ENCODE measurements at regions not wholly inside any gene's neighbourhood (a gene's known extent, or its start where the extent isn't known, plus 50 kb on each side); places are given as distances from the start of the nearest gene placed in this dataset.

DNA sequence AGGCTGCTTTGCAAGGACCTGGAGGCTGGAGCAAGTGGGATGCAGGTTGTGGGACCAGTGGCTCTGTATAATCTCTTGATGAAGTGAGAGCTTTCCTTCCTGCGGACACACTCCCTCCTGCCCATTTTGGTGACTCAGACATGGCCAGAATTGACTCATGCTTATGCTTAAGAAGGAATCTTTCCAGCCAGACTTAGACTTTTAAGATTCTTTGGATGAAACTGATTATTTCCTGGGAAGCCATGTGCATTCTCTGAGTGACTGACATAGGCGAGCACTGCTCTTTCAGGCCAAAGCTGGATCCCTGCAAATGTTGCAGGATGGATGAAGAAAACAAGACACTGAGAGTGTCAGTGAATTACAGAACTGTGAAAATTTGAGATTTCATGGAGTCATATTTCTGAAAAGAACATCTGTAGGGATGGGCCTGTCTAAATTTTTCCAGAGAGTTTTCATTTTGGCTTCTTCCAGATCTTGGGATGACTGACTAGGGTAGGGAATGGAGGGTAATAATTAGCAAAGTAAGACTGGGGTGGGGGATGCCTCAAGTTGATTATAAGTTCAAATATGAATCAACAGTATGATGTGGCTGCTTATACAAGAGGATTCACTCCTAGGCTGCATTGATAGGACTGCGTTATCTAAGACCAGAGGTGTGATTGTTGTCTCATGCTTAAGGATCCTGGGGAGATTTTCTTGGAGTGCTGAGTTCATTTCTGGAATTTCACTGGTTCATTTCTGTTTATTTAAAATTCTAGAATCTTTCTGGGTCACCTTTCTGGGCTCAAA lies 195.8 kb downstream of the HIPK3 start:
- H3K4me3 ChIP-seq (ENCODE audit: low read depth, low read length) = no peak overlapping the region
- in situ Hi-C loops (cut with HindIII; ENCODE audit: low sequenced_read_pairs) = no loop called here
- DNase-seq (ENCODE audit: low read depth, low spot score) = peak; percentile 91
- TF ChIP-seq, protein P1, sequence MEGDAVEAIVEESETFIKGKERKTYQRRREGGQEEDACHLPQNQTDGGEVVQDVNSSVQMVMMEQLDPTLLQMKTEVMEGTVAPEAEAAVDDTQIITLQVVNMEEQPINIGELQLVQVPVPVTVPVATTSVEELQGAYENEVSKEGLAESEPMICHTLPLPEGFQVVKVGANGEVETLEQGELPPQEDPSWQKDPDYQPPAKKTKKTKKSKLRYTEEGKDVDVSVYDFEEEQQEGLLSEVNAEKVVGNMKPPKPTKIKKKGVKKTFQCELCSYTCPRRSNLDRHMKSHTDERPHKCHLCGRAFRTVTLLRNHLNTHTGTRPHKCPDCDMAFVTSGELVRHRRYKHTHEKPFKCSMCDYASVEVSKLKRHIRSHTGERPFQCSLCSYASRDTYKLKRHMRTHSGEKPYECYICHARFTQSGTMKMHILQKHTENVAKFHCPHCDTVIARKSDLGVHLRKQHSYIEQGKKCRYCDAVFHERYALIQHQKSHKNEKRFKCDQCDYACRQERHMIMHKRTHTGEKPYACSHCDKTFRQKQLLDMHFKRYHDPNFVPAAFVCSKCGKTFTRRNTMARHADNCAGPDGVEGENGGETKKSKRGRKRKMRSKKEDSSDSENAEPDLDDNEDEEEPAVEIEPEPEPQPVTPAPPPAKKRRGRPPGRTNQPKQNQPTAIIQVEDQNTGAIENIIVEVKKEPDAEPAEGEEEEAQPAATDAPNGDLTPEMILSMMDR (IDR thresholded peaks at IDR 0.05; ENCODE audit: low read depth, low read length) = no peak

DNA sequence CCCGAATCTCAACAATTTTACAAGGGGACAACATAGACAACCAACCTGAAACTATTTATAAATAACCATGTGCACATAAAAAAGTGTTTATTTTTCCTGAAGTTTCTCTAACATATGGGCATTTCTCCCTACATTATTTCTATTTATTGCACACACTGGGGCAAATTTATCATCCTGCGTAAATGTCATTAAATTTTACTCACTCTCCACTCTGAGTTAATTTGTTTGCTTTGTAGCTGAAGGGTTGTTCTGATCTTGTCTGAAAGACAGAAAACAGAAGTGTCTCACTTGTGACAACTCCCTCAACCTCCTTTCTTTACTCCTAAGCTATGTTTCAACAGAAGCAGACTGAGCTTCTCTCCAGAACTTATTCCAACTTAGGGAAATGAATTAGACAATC lies 194.2 kb downstream of the HIPK3 start:
- in situ Hi-C loops (cut with HindIII; ENCODE audit: low sequenced_read_pairs) = no loop called here
- TF ChIP-seq, protein P1 (IDR thresholded peaks at IDR 0.05; ENCODE audit: low read depth, low read length) = no peak
- H3K4me3 ChIP-seq (ENCODE audit: low read depth, low read length) = no peak overlapping the region
- no peak for DNase-seq (ENCODE audit: low read depth, low spot score)

DNA sequence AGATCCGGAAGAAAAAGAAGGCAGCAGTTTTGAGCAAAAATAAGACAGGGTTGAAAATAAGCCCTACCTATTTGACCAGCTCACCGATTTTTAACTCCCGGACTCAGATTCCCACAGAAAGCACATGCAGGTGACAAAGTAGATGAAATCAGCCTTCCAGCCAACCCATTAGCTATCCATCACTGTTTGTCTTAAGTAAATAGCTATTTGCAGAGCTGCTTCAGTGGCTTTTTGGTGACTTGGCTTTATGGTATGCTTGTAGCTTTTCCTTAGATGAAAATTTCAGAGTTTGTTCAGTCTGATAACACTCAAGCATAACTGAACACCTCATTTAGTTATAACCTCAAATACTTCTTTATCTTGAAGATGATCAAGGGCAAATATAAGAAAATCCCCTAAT lies 192.6 kb downstream of the HIPK3 start:
- TF ChIP-seq, protein P1 (IDR thresholded peaks at IDR 0.05; ENCODE audit: low read depth, low read length) = no peak
- DNase-seq (ENCODE audit: low read depth, low spot score) = peak; percentile 51
- in situ Hi-C loops (cut with HindIII; ENCODE audit: low sequenced_read_pairs) = no loop called here
- no peak overlapping the region for H3K4me3 ChIP-seq (ENCODE audit: low read depth, low read length)

DNA sequence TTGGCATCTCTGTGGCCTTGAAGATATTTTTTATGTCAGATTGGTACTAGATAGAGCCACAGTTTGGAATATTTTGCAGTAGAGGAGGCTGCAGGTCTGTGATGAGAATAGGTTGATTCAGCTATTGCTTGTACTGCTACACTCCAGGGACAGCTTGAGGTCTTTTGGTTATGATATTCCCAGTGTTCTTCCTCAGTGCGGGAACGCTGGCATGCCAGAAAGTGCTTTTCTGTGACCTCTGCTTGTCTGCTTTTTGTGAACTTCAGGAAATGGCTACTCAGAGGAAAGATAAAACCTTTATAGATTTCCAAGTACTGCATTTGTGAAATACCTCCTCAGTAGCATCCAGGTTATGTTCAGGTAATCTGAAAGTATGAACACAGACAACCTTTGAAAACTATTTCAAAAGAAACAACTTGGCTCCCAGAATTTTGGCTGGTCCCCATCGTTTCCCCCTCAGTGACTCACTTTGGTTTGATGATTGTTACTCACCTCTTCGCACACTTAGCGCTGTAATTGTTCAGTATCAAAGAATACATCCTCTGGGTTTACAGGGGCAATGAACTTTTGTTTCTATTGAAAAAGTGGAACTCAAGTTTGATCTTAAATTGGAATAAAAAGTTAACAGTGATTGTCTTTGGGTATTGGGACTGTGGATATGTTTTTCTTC lies 191.4 kb downstream of the HIPK3 start:
- TF ChIP-seq, protein P1 (IDR thresholded peaks at IDR 0.05; ENCODE audit: low read depth, low read length) = no peak
- in situ Hi-C loops (cut with HindIII; ENCODE audit: low sequenced_read_pairs) = no loop called here
- no peak for DNase-seq (ENCODE audit: low read depth, low spot score)
- H3K4me3 ChIP-seq (ENCODE audit: low read depth, low read length) = no peak overlapping the region

DNA sequence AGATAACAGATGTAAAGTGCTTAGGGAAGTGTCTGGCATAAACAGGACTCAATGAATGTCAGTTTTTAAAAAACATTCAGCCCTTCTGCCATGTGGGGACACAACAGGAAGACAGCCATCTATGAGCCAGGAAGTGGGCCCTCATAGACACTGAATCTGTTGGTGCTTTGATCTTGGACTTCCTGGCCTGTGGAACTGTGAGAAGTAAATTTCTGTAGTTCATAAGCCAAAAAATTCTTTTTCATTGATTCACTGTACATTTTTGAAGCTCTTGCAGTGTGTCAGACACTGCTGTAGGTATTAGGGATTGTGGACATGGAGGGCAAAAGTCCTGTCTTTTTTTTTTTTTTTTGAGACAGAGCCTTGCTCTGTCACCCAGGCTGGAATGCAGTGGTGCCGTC lies 188.6 kb downstream of the HIPK3 start:
- TF ChIP-seq, protein P1 (IDR thresholded peaks at IDR 0.05; ENCODE audit: low read depth, low read length) = no peak
- in situ Hi-C loops (cut with HindIII; ENCODE audit: low sequenced_read_pairs) = no loop called here
- peak; percentile 48 for DNase-seq (ENCODE audit: low read depth, low spot score)

DNA sequence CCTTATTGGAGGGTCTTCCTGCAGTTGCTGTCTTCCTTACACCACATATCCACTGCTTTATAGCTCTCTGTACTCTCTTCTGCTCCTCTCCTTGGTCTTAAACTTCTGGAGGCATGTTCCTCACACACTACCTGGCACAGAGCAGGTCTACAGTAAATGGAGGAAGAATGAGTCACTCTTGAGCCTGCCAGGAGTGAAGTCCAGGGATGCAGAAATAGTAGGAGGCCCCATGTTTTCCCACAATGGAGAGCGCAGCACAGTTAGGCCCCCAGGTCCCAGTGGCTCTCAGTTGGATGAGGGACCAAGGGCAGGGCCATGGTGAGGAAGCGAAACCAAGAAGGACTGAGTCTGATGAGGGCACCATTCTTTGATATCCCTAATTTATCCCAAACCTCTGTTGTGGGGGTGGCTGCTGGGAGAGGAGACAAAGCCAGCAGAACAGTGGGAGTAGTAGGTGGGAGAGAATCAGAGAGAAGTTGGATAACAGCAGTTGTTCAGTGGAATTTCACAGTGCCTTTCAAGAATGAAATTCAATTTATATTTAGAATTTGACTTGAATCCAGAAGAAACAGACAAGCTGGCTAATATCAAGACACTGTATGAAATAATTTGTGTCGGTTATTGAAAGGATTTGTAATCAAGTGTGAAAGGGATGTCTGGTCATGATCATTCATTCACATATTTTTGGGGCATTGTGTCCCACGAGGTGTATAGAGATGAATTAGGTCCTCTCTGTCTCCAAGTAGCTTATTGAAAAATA lies 187.8 kb downstream of the HIPK3 start:
- TF ChIP-seq, protein P1 (IDR thresholded peaks at IDR 0.05; ENCODE audit: low read depth, low read length) = no peak
- DNase-seq (ENCODE audit: low read depth, low spot score) = peak; percentile 29
- in situ Hi-C loops (cut with HindIII; ENCODE audit: low sequenced_read_pairs) = no loop called here
- no peak overlapping the region for H3K4me3 ChIP-seq (ENCODE audit: low read depth, low read length)

More for the DNA sequence above, 188.6 kb downstream of the HIPK3 start:
- no peak overlapping the region for H3K4me3 ChIP-seq (ENCODE audit: low read depth, low read length)
